ENCODE measurements at regions not wholly inside any gene's neighbourhood (a gene's known extent, or its start where the extent isn't known, plus 50 kb on each side); places are given as distances from the start of the nearest gene placed in this dataset.
"Not testable (repeated sequence)": the region's sequence is repeated elsewhere in the genome, so short reads cannot be mapped to it uniquely, and the experiment has no call there.

DNA sequence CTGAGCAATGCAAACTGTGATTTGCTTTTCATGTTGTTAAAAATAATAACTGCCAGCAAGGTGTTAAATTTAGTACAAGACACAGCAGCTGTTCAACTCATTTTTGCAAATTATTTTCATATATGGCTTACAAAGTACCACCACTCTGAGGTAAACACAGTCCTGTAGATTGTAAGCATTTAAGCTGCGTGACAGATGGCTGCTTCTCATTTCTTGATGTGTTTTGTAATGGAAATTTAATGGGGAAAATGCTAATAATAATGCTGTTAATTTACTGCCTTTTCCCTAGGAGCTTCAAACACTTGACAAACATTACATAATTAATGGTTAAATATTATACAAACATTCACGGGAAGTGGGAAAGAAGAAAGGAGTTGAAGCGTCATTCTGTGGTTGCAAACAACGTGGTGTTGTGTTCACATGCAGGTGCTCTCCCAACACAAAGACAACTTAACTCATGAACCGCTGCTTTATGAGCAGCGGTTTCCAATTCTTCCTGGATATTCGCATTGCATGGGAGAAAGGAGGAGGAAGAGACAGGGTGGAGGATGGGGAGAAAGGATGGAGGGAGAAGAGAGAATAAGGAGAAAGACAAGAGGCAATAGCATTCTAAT is 236.8 kb upstream of the VCX start:
- Histone ChIP-seq H3K4me3 (ENCODE audit: insufficient read depth, low read depth, low read length) (no peak overlapping the region), H3K36me3 (replicated peaks; ENCODE audit: control insufficient read depth, insufficient read depth, low read length) (no peaks in the 10 kb centered on the region), H3K27me3 (ENCODE audit: control insufficient read depth, insufficient read depth, low read length) (no peaks in the 10 kb centered on the region)
- no peak for DNase-seq

DNA sequence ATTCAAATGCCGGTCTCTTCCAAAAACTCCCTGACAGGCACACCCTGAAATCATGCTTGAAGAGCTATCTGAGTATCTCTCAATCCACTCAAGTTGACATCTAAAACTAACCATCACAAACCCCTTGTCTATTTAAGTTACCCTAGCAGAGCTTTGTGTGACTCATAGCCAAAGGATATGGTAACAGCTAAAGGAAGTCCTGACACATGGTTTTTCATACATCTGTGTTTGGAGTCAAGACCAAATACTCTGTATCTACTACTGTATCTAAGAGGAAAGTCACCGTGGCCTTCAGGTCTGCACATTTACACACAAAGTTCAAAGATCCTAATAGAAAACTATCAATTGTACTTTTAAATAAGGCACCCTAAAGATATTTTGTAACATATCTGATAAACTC is 239.6 kb upstream of the VCX start:
- no peaks in the 10 kb centered on the region for H3K27me3 ChIP-seq (ENCODE audit: control insufficient read depth, insufficient read depth, low read length)
- no peak overlapping the region for H3K4me3 ChIP-seq (ENCODE audit: insufficient read depth, low read depth, low read length)
- DNase-seq, result no peak
- no peaks in the 10 kb centered on the region for H3K36me3 ChIP-seq (replicated peaks; ENCODE audit: control insufficient read depth, insufficient read depth, low read length)

- H3K4me3 ChIP-seq (ENCODE audit: insufficient read depth, low read depth, low read length), result no peak overlapping the region
- DNase-seq, result no peak
- no peaks in the 10 kb centered on the region for H3K36me3 ChIP-seq (replicated peaks; ENCODE audit: control insufficient read depth, insufficient read depth, low read length)
- H3K27me3 ChIP-seq (ENCODE audit: control insufficient read depth, insufficient read depth, low read length), result no peaks in the 10 kb centered on the region
These were observed 246.1 kb upstream of the VCX start for GRCh38 chrX:7596822-7597221.

DNA sequence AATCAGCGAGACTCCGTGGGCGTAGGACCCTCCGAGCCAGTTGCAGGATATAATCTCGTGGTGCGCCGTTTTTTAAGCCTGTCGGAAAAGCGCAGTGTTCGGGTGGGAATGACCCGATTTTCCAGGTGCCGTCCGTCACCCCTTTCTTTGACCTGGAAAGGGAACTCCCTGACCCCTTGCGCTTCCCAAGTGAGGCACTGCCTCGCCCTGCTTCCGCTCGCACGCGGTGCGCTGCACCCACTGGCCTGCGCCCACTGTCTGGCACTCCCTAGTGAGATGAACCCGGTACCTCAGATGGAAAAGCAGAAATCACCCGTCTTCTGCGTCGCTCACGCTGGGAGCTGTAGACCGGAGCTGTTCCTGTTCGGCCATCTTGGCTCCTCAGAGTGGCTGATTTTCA is 249.6 kb upstream of the VCX start:
- DNase-seq; H3K36me3 ChIP-seq (replicated peaks; ENCODE audit: control insufficient read depth, insufficient read depth, low read length); H3K27me3 ChIP-seq (ENCODE audit: control insufficient read depth, insufficient read depth, low read length): not testable (repeated sequence)
- H3K4me3 ChIP-seq (ENCODE audit: insufficient read depth, low read depth, low read length), result peak overlapping the region; percentile 8; the same call in 1 of the 2 replicates

- H3K4me3 ChIP-seq (ENCODE audit: insufficient read depth, low read depth, low read length), result no peak overlapping the region
- H3K27me3 ChIP-seq (ENCODE audit: control insufficient read depth, insufficient read depth, low read length), result no peaks in the 10 kb centered on the region
- DNase-seq, result peak; percentile 15
These were observed 256.8 kb upstream of the VCX start for GRCh38 chrX:7586126-7586525.

DNA sequence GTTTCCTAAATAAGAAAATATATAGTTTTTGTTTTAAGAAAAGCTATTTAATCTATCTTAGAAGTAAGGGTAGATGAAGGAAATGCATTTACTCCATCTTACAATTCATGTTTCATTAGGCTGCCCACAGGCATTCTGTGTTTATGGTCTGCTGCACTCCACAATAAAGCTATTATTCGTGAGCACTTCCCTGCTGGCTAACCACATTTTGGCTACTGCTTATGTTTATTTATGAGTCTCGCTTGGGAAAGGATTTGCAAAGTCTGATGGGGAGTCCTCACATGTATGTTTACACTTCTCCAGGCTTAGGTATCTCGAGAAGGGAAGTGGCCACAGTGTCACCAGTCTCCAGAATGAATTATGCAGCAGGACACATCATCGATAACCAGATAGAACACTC is 260.8 kb upstream of the VCX start:
- DNase-seq, result no peak
- no peaks in the 10 kb centered on the region for H3K36me3 ChIP-seq (replicated peaks; ENCODE audit: control insufficient read depth, insufficient read depth, low read length)

More at GRCh38 chrX:7586126-7586525, 256.8 kb upstream of the VCX start:
- no peaks in the 10 kb centered on the region for H3K36me3 ChIP-seq (replicated peaks; ENCODE audit: control insufficient read depth, insufficient read depth, low read length)

GRCh38 chrX:7580127-7580526 is 262.8 kb upstream of the VCX start:
- Histone ChIP-seq H3K4me3 (ENCODE audit: insufficient read depth, low read depth, low read length) (no peak overlapping the region), H3K27me3 (ENCODE audit: control insufficient read depth, insufficient read depth, low read length) (no peaks in the 10 kb centered on the region), H3K36me3 (replicated peaks; ENCODE audit: control insufficient read depth, insufficient read depth, low read length) (no peaks in the 10 kb centered on the region)
- no peak for DNase-seq

More for the DNA sequence above, 260.8 kb upstream of the VCX start:
- H3K27me3 ChIP-seq (ENCODE audit: control insufficient read depth, insufficient read depth, low read length), result no peaks in the 10 kb centered on the region
- no peak overlapping the region for H3K4me3 ChIP-seq (ENCODE audit: insufficient read depth, low read depth, low read length)

DNA sequence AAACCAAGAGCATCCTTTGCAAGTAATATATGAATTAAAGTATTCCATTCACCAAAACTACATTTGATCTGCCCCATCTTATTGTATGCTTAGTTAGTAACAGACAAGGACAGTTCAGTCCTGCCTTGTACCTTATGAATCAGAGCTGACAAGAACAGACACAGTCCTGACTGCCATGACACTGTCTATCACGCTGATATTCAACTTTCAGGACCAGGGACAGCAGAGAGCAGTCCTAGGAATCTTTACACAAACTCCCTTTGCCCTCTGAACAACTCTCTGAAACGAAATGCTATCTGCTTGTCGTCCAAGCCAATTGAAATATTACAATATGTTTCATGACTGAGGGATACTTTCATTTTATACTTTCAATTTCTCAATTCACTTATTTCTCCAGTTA is 268.6 kb upstream of the VCX start:
- H3K36me3 ChIP-seq (replicated peaks; ENCODE audit: control insufficient read depth, insufficient read depth, low read length), result no peaks in the 10 kb centered on the region
- H3K4me3 ChIP-seq (ENCODE audit: insufficient read depth, low read depth, low read length), result no peak overlapping the region
- no peak for DNase-seq
- no peaks in the 10 kb centered on the region for H3K27me3 ChIP-seq (ENCODE audit: control insufficient read depth, insufficient read depth, low read length)

- no peak for DNase-seq
- no peak overlapping the region for H3K4me3 ChIP-seq (ENCODE audit: insufficient read depth, low read depth, low read length)
- no peaks in the 10 kb centered on the region for H3K27me3 ChIP-seq (ENCODE audit: control insufficient read depth, insufficient read depth, low read length)
- no peaks in the 10 kb centered on the region for H3K36me3 ChIP-seq (replicated peaks; ENCODE audit: control insufficient read depth, insufficient read depth, low read length)
These were observed 272.4 kb upstream of the VCX start for GRCh38 chrX:7570432-7571029.

DNA sequence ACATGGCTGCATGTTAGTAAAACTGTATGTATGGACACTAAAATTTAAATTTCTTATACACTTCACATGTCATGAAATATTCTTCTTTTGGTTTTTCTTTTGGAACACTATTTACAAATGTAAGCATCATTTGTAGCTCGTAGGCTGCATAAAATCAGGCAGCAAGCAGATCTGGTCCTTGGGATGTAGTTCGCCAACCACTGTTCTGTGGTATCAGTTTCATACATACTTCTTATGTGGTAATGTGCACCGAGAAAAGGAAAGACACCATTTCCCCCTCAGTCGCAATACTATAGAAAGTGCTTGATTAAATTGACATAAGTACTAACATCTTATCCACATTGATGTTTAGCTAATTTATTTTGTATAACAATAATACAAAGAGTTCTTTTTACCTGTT is 274.4 kb upstream of the VCX start:
- H3K4me3 ChIP-seq (ENCODE audit: insufficient read depth, low read depth, low read length), result no peak overlapping the region
- no peaks in the 10 kb centered on the region for H3K36me3 ChIP-seq (replicated peaks; ENCODE audit: control insufficient read depth, insufficient read depth, low read length)
- DNase-seq, result no peak
- H3K27me3 ChIP-seq (ENCODE audit: control insufficient read depth, insufficient read depth, low read length), result no peaks in the 10 kb centered on the region

- no peak for DNase-seq
- Histone ChIP-seq H3K27me3 (ENCODE audit: control insufficient read depth, insufficient read depth, low read length) (no peaks in the 10 kb centered on the region), H3K4me3 (ENCODE audit: insufficient read depth, low read depth, low read length) (no peak overlapping the region), H3K36me3 (replicated peaks; ENCODE audit: control insufficient read depth, insufficient read depth, low read length) (no peaks in the 10 kb centered on the region)
These were observed 274.8 kb upstream of the VCX start for GRCh38 chrX:7568130-7568529.

DNA sequence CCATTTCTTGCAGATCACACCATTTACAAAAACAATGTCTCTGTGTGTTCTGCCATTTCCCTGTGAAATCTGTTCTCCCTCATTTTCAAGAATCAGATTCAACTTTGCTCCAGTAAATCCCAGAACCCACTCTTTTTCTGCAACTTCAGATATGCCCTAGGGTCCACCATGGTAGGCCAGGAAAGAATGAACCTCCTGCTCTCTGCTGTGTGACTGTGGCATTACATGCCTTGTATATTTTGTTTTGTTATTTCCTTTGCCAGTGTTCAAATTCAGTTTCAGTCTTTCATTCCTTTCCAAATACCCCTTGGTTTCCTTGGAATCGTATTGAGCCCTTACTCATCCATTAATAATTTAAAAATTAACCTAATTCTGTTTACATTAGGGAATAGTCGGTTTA is 290.2 kb upstream of the VCX start:
- H3K36me3 ChIP-seq (replicated peaks; ENCODE audit: control insufficient read depth, insufficient read depth, low read length), result no peaks in the 10 kb centered on the region
- H3K27me3 ChIP-seq (ENCODE audit: control insufficient read depth, insufficient read depth, low read length), result no peaks in the 10 kb centered on the region
- H3K4me3 ChIP-seq (ENCODE audit: insufficient read depth, low read depth, low read length), result no peak overlapping the region
- peak; percentile 10 for DNase-seq

- no peaks in the 10 kb centered on the region for H3K27me3 ChIP-seq (ENCODE audit: control insufficient read depth, insufficient read depth, low read length)
- H3K4me3 ChIP-seq (ENCODE audit: insufficient read depth, low read depth, low read length), result no peak overlapping the region
- DNase-seq, result no peak
- no peaks in the 10 kb centered on the region for H3K36me3 ChIP-seq (replicated peaks; ENCODE audit: control insufficient read depth, insufficient read depth, low read length)
These were observed 296.4 kb upstream of the VCX start for GRCh38 chrX:7546551-7547080.

DNA sequence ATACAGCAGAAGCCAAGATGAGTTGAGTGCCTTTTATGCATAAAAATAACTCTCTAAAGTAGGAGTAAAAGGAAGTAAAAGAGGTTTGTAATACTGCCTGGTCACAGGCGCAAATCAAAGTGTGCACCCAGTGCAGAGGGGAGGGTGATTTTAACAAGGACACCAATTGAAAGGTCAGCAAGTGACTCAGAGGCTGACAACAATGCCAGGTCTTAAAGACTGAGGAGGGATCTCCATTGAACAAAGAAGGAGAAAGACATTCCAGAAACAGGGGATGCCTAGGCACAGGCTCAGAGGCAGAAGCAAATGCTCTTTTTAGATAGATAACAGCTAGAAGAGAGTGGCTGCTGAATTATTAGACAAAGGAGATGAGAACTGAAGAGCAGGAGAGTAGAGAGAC is 297.4 kb upstream of the VCX start:
- Histone ChIP-seq H3K27me3 (ENCODE audit: control insufficient read depth, insufficient read depth, low read length) (no peaks in the 10 kb centered on the region), H3K4me3 (ENCODE audit: insufficient read depth, low read depth, low read length) (no peak overlapping the region), H3K36me3 (replicated peaks; ENCODE audit: control insufficient read depth, insufficient read depth, low read length) (no peaks in the 10 kb centered on the region)
- DNase-seq, result peak; percentile 7

- DNase-seq, result no peak
- Histone ChIP-seq H3K4me3 (ENCODE audit: insufficient read depth, low read depth, low read length) (no peak overlapping the region), H3K27me3 (ENCODE audit: control insufficient read depth, insufficient read depth, low read length) (no peaks in the 10 kb centered on the region), H3K36me3 (replicated peaks; ENCODE audit: control insufficient read depth, insufficient read depth, low read length) (no peaks in the 10 kb centered on the region)
These were observed 300.2 kb upstream of the VCX start for GRCh38 chrX:7542587-7543380.
